ENCODE measurements at regions not wholly inside any gene's neighbourhood (a gene's known extent, or its start where the extent isn't known, plus 50 kb on each side); places are given as distances from the start of the nearest gene placed in this dataset.

DNA sequence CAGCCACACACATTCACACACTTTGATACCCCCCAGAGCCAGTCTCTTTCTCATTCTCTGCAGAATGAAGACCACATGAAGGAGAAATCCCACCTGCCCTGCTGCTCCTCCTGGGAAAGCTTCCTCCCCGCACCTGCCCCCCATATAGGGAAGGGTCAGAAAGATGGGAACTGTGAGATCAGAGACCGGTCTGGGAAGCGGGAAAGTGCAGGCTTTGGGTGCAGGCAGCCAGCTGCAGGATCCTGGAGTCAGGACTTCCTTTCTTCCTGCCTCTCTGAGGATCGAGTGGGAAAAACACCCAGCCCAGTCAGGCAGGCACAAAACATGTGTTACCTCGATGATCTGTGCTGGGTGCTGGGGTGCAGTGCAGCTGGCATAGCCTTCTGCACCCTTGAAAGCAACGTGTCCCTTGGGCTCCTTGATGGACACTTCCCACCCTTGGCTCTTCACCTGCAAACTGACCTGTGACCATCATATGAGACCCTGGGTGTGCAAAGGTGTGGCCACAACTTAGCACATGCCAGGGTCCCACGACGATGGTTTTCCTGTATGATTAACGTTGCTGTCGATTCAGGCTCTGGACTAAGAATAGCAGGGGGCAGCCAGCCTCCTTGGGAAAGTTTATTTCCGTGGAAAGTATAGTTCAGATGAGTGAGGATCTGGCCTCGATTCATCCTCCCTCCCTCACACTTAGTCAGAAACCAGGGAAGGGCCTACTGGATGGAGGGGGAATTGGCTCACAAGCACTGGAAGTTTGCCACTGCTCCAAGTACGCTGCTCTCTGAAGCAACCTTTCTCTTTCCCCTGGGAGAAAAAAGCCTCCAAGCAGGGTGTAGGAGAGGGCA lies 105.4 kb upstream of the MED13L start:
- TF ChIP-seq, protein P1, sequence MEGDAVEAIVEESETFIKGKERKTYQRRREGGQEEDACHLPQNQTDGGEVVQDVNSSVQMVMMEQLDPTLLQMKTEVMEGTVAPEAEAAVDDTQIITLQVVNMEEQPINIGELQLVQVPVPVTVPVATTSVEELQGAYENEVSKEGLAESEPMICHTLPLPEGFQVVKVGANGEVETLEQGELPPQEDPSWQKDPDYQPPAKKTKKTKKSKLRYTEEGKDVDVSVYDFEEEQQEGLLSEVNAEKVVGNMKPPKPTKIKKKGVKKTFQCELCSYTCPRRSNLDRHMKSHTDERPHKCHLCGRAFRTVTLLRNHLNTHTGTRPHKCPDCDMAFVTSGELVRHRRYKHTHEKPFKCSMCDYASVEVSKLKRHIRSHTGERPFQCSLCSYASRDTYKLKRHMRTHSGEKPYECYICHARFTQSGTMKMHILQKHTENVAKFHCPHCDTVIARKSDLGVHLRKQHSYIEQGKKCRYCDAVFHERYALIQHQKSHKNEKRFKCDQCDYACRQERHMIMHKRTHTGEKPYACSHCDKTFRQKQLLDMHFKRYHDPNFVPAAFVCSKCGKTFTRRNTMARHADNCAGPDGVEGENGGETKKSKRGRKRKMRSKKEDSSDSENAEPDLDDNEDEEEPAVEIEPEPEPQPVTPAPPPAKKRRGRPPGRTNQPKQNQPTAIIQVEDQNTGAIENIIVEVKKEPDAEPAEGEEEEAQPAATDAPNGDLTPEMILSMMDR (IDR thresholded peaks at IDR 0.05; ENCODE audit: borderline replicate concordance, insufficient read depth, low read depth, low read length) = no peak
- no peak overlapping the region for H3K4me3 ChIP-seq (ENCODE audit: low read depth, low read length)

DNA sequence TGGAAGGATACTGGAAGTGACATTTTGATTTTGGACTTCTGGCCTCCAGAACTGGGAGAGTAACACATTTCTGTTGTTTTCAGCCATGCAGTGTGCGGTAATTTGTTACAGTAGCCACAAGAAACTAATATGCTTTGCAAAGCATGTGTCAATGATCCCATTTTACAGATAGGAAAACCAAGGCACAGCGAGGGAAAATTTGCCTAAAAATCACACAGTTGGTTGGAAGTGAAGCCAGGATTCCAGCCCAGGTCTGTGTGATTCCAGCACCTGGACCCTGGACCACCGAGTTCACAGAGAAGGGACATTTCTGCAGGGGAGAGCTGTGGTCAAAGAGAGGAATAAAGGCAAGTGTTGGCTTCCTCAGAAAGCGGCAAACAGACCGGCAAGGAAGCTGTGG lies 106.7 kb upstream of the MED13L start:
- no peak overlapping the region for H3K4me3 ChIP-seq (ENCODE audit: low read depth, low read length)
- TF ChIP-seq, protein P1 (IDR thresholded peaks at IDR 0.05; ENCODE audit: borderline replicate concordance, insufficient read depth, low read depth, low read length) = no peak

DNA sequence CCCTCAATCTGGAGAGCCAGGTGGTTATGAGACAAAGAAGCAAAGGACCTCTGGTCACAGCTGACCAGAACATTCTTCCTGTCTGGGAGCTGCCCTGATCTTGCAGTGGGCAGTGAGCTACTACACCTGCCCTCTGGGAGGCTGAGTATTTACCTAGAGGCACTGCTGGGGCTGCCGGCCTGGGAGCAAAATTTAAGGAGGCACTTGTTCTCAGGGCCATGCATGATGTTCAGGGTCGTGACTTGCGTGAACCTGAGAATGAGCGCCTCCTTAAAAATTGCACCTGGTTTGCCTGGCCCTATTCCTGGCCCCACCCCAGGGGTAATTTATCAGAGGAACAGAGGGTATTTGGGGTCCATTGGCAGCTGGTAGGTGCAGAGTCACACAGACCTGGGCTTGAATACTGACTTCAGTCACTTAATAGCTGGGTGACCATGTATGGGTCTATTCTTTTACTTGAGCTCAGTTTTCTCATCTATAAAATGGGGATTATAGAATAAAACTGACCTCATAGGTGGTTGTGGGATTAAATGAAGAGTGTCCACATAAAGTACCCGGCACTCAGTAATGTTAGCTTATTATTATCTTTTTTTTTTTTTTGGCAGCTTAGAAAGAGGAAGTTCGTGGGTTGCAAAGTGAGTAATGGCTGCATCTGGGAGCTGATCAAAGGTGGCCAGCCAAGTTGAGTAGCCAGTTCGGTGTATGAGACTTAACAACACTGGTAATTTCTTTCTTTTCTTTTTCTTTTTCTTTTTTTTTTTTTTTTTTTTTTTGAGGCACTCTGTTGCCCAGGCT lies 107.4 kb upstream of the MED13L start:
- TF ChIP-seq, protein P1 (IDR thresholded peaks at IDR 0.05; ENCODE audit: borderline replicate concordance, insufficient read depth, low read depth, low read length) = no peak
- H3K4me3 ChIP-seq (ENCODE audit: low read depth, low read length) = no peak overlapping the region

DNA sequence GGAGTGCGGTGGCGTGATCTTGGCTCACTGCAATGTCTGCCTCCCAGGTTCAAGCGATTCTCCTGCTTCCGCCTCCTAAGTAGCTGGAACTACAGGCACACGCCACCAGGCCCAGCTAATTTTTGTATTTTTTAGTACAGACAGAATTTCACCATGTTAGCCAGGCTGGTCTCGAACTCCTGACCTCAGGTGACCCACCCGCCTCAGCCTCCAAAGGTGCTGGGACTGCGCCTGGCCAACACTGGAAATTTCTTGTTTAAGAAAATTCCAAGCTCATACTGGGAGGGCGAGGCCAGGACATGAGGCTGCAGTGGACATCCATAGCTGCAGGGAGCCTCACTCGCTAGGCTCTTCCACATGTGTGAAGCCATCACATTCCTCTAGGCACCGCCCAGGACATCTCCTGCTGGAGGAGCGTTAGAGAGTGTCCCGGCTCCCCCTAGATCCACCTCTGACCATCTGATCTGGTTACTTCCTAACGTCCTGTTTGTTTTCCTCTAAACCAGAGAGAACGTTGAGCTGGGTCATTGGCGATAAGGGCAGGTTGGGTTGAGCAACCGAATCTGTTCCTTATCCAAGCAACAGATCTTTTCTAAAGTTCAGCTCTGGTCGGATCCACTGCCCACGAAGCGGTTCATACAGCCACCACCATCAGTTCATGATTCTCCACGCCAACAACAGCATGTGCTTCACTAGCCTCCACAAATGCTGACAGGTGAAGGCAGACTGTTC lies 108.2 kb upstream of the MED13L start:
- TF ChIP-seq, protein P1 (IDR thresholded peaks at IDR 0.05; ENCODE audit: borderline replicate concordance, insufficient read depth, low read depth, low read length) = no peak
- no peak overlapping the region for H3K4me3 ChIP-seq (ENCODE audit: low read depth, low read length)

DNA sequence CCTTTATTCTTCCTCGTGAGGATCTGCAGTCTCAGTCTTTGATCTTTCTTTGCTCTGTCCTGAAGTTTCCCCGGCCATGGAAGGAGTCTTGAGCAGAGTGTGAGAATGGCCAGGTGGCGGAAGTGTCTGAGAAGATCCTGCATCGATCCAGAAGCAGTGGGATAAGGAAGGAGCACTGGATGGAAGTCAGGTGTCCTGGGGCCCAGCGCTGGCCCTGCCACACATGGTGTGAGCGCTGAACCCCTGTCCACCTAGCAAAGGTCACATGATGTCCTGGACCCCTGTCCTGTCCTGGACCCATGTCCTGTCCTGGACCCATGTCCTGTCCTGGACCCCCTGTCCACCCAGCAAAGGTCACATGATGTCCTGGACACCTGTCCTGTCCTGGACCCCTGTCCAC lies 111.8 kb upstream of the MED13L start:
- no peak overlapping the region for H3K4me3 ChIP-seq (ENCODE audit: low read depth, low read length)
- TF ChIP-seq, protein P1 (IDR thresholded peaks at IDR 0.05; ENCODE audit: borderline replicate concordance, insufficient read depth, low read depth, low read length) = no peak

DNA sequence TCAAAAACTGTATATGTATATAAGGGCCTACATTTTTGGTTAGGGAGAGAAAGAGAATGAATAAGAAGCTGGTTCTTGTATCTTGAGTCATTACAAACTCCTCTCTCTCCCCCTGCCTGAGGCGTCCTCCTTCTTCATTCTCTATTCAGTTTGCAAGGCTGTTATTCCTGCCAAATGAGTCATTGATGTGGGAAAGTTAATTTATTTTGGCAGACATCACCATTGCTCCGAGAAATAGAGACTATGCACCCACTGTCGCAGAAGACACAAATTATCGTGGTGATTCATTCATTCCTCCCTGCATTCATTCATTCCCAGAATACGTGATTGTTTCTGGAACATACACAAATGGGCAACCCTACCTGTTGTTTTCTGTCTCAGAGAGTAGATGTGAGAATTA lies 112.5 kb upstream of the MED13L start:
- no peak overlapping the region for H3K4me3 ChIP-seq (ENCODE audit: low read depth, low read length)
- TF ChIP-seq, protein P1 (IDR thresholded peaks at IDR 0.05; ENCODE audit: borderline replicate concordance, insufficient read depth, low read depth, low read length) = no peak

All from GM12875 (cell line).